ENCODE measurements at regions not wholly inside any gene's neighbourhood (a gene's known extent, or its start where the extent isn't known, plus 50 kb on each side); places are given as distances from the start of the nearest gene placed in this dataset.

GRCh38 chr3:22947851-22948250 lies 255.3 kb upstream of the UBE2E2 start:
- Histone ChIP-seq H3K27ac (ENCODE audit: low read depth, low read length) (no peak overlapping the region), H3K9ac (ENCODE audit: low read length) (no peak overlapping the region), H3K4me3 (replicated peaks in 1 of 2; ENCODE audit: low read depth in 1 of 2, low read length in 2 of 2) (no peak overlapping the region), H2AFZ (ENCODE audit: low read depth, low read length, poor library complexity, severe bottlenecking) (no peak overlapping the region), H3K36me3 (ENCODE audit: control insufficient read depth in 1 of 2, insufficient read depth in 2 of 2, low read length in 2 of 2) (no peaks in the 10 kb centered on the region), H3K27me3 (ENCODE audit: insufficient read depth, low read length) (no peaks in the 10 kb centered on the region), H3K4me2 (ENCODE audit: low read length) (no peak overlapping the region), H4K20me1 (ENCODE audit: insufficient read depth) (no peaks in the 10 kb centered on the region), H3K79me2 (ENCODE audit: insufficient read depth, low read length) (no peaks in the 10 kb centered on the region), H3K9me3 (ENCODE audit: control insufficient read depth in 1 of 2, insufficient read depth in 1 of 2, low read depth in 1 of 2, low read length in 2 of 2) (no peaks in the 10 kb centered on the region), H3K9me2 (ENCODE audit: insufficient read depth) (no peaks in the 10 kb centered on the region), H3K4me1 (ENCODE audit: control insufficient read depth in 1 of 2, insufficient read depth in 2 of 2, low read length in 2 of 2) (no peaks in the 10 kb centered on the region)
- ChIA-PET RAD21 (ENCODE audit: low non-redundant PET in 1 of 2, low total read pairs in 2 of 2, uncharacterized antibody in 2 of 2, unreplicated experiment in 2 of 2) (no interaction called here), POLR2A (no interaction called here), CTCF (no interaction called here)
- intact Hi-C loops (cut with micrococcal nuclease), result no loop called here
- BruUV-seq (replicated peaks), result no TSS peak
- DNase-seq (ENCODE audit: low read depth, low spot score), result no peak
- TF ChIP-seq JUND (IDR thresholded peaks at IDR 0.05), result no peak
- TF ChIP-seq SRF (IDR thresholded peaks at IDR 0.05; ENCODE audit: low read depth), result no peak
- no peak for TF ChIP-seq EZH2phosphoT487 (IDR thresholded peaks at IDR 0.05; ENCODE audit: borderline replicate concordance)
- no peak for TF ChIP-seq ELF1 (IDR thresholded peaks at IDR 0.05; ENCODE audit: borderline replicate concordance, low read depth)
- no peak for TF ChIP-seq POLR2A (IDR thresholded peaks at IDR 0.05; ENCODE audit: borderline replicate concordance, extremely low read depth, insufficient read depth, insufficient read length)
- no peak for TF ChIP-seq SIN3A (IDR thresholded peaks at IDR 0.05; ENCODE audit: low read depth)
- TF ChIP-seq EGR1 (IDR thresholded peaks at IDR 0.05; ENCODE audit: low read depth), result no peak
- TF ChIP-seq FOSL1 (IDR thresholded peaks at IDR 0.05; ENCODE audit: low read depth), result no peak
- TF ChIP-seq REST (IDR thresholded peaks at IDR 0.05; ENCODE audit: low read depth), result no peak
- no peak for TF ChIP-seq RAD21 (IDR thresholded peaks at IDR 0.05; ENCODE audit: low read depth)
- TF ChIP-seq MAX (IDR thresholded peaks at IDR 0.05), result no peak
- no peak for TF ChIP-seq ZBTB33 (IDR thresholded peaks at IDR 0.05; ENCODE audit: extremely low read depth, insufficient replicate concordance, low read length)
- no peak for TF ChIP-seq POLR2AphosphoS5 (IDR thresholded peaks at IDR 0.05; ENCODE audit: low read depth, low read length)
- TF ChIP-seq CBX3 (IDR thresholded peaks at IDR 0.05; ENCODE audit: low read depth), result no peak
- ATAC-seq, result no peak
